ENCODE measurements at regions not wholly inside any gene's neighbourhood (a gene's known extent, or its start where the extent isn't known, plus 50 kb on each side); places are given as distances from the start of the nearest gene placed in this dataset.

- H3K4me3 ChIP-seq (replicated peaks in 1 of 3; ENCODE audit: insufficient read depth in 1 of 3, low read depth in 1 of 3, low read length in 3 of 3): no peak overlapping the region
- dilution Hi-C loops (cut with MboI; ENCODE audit: extremely low pct_ligation_motif_present, low sequenced_read_pairs): no loop called here
- H4K20me1 ChIP-seq (replicated peaks; ENCODE audit: control insufficient read depth, extremely low read depth, insufficient read depth, low read length): no peaks in the 10 kb centered on the region
- TF ChIP-seq POLR2A (IDR thresholded peaks at IDR 0.05; ENCODE audit: low read depth, low read length): no peak
- TF ChIP-seq POLR2AphosphoS5 (IDR thresholded peaks at IDR 0.05; ENCODE audit: insufficient read depth, low read depth, low read length): no peak
- TF ChIP-seq CTCF (IDR thresholded peaks at IDR 0.05; ENCODE audit: extremely low read depth in 1 of 2, insufficient read depth in 1 of 2, low read depth in 1 of 2, low read length in 2 of 2): no peak
- TF ChIP-seq JUN (IDR thresholded peaks at IDR 0.05; ENCODE audit: borderline replicate concordance, insufficient read depth, insufficient read length, low read depth): no peak
- TF ChIP-seq MAX (IDR thresholded peaks at IDR 0.05; ENCODE audit: insufficient read depth, insufficient read length): no peak
- no peak for TF ChIP-seq FOS (IDR thresholded peaks at IDR 0.05; ENCODE audit: borderline replicate concordance, insufficient read depth, low read length)
- TF ChIP-seq MYC (IDR thresholded peaks at IDR 0.05; ENCODE audit: low read depth, low read length): no peak
- TF ChIP-seq EZH2 (IDR thresholded peaks at IDR 0.05; ENCODE audit: borderline replicate concordance, low read depth, low read length, severe bottlenecking): no peak
- no peak for TF ChIP-seq GATA2 (IDR thresholded peaks at IDR 0.05; ENCODE audit: insufficient read depth, insufficient read length, low read depth, low read length)
- DNase-seq (ENCODE audit: low read depth, low spot score) (no peak), FAIRE-seq (no peak)
- intact Hi-C loops (cut with micrococcal nuclease): no loop called here
- ChIA-PET POLR2A (no interaction called here), CTCF (interaction anchor here (1.0 to 3.0 kb wide), 4 partner anchors 9 to 467 kb away, joined by 3 to 14 read pairs (median 6); no protein-coding TSS in a partner anchor)
- no peak overlapping the region for H2AFZ ChIP-seq (ENCODE audit: low read depth, low read length)
- no peak overlapping the region for H3K27ac ChIP-seq (ENCODE audit: insufficient read depth, low read depth, low read length)
- no TSS peak for BruUV-seq (replicated peaks)
- no peaks in the 10 kb centered on the region for H3K36me3 ChIP-seq (ENCODE audit: control insufficient read depth in 2 of 2, extremely low read depth in 1 of 2, insufficient read depth in 2 of 2, low read length in 2 of 2)
- no peaks in the 10 kb centered on the region for H3K27me3 ChIP-seq (ENCODE audit: control insufficient read depth in 2 of 2, insufficient read depth in 2 of 2, low read length in 2 of 2)
- no peaks in the 10 kb centered on the region for H3K9me3 ChIP-seq (replicated peaks; ENCODE audit: control insufficient read depth, insufficient read depth, low read length)
- no peaks in the 10 kb centered on the region for H3K9me1 ChIP-seq (replicated peaks; ENCODE audit: control insufficient read depth, extremely low read depth, insufficient read depth, low read length)
- H3K9ac ChIP-seq (replicated peaks; ENCODE audit: extremely low read depth, insufficient read depth, low read length): no peak overlapping the region
- H3K4me1 ChIP-seq (ENCODE audit: control insufficient read depth, extremely low read depth, insufficient read depth, low read length): no peaks in the 10 kb centered on the region
- no peaks in the 10 kb centered on the region for H3K79me2 ChIP-seq (ENCODE audit: control insufficient read depth, insufficient read depth, low read length)
- no peak overlapping the region for H3K4me2 ChIP-seq (ENCODE audit: insufficient read depth, low read length)
Measured at GRCh38 chr12:107598906-107599305, 86.7 kb upstream of the PWP1 start.
